ENCODE measurements at regions not wholly inside any gene's neighbourhood (a gene's known extent, or its start where the extent isn't known, plus 50 kb on each side); places are given as distances from the start of the nearest gene placed in this dataset.

DNA sequence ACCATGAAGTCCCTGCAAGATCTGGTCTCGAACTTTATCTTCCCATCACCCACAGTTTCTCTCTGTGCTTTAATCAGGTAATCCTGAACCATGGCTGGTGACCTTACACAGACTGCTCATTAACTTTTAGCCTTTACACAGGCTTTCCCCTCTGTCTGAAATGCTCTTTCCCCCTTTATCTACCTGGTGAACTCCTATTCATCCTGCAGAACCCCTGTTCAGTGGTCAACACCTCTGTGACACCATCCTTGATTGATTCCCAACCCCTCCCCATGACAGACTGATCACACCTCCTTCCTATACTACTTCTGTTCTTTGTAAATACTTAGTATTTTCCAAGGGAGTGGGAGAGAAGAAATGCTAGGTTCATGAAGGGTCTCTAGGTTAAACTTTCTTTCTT lies 254.0 kb downstream of the RPS24 start:
- Mint-ChIP-seq H3K27ac (no peak overlapping the region), H3K4me3 (no peak overlapping the region), H3K36me3 (no peaks in the 10 kb centered on the region), H3K4me1 (peaks cover 0 to 2% (median 0%) of the 10 kb centered on the region in 7 donors), H3K27me3 (peaks cover 0 to 9% (median 0%) of the 10 kb centered on the region in 5 donors), H3K9me3 (no peaks in the 10 kb centered on the region)
- H3K4me1 ChIP-seq (ENCODE audit: control insufficient read depth in 2 of 2, insufficient read depth in 2 of 2, low read length in 2 of 2), result no peaks in the 10 kb centered on the region
- ChIA-PET CTCF (no interaction called here), POLR2A (no interaction called here)
- H3K9me3 ChIP-seq (ENCODE audit: control insufficient read depth in 2 of 3, low read length in 3 of 3), result no peaks in the 10 kb centered on the region
- no peaks in the 10 kb centered on the region for H3K27me3 ChIP-seq (ENCODE audit: control insufficient read depth in 2 of 2, insufficient read depth in 2 of 2, low read length in 2 of 2)
- no peak overlapping the region for H3K27ac ChIP-seq (ENCODE audit: low read depth, low read length)
- intact Hi-C loops (cut with micrococcal nuclease), result no loop called here
- ATAC-seq (no peak), DNase-seq (no peak)
- H3K36me3 ChIP-seq (ENCODE audit: control insufficient read depth in 2 of 3, insufficient read depth in 3 of 3, low read length in 3 of 3), result no peaks in the 10 kb centered on the region
- H3K4me3 ChIP-seq (ENCODE audit: low read length), result no peak overlapping the region

DNA sequence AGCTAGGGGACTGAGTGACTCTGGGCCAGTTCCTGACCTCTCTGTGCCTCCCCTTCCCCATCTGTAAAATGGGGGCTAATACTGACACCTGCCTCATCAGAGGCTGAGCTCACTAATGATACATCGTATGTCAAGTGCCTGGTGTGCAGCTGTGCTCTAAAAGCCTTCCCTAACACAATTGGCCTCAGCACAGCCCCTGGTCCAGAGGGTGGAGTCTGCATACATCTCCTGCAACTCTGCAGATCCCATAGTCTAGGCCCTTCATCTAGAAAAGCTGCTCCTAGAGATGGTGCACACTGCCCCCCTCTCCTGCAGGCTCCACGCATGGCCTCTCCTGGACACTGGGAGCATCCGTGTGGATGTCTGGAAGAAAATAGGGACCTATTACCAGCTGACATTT lies 255.0 kb downstream of the RPS24 start:
- Mint-ChIP-seq H3K4me3 (no peak overlapping the region), H3K36me3 (no peaks in the 10 kb centered on the region)

DNA sequence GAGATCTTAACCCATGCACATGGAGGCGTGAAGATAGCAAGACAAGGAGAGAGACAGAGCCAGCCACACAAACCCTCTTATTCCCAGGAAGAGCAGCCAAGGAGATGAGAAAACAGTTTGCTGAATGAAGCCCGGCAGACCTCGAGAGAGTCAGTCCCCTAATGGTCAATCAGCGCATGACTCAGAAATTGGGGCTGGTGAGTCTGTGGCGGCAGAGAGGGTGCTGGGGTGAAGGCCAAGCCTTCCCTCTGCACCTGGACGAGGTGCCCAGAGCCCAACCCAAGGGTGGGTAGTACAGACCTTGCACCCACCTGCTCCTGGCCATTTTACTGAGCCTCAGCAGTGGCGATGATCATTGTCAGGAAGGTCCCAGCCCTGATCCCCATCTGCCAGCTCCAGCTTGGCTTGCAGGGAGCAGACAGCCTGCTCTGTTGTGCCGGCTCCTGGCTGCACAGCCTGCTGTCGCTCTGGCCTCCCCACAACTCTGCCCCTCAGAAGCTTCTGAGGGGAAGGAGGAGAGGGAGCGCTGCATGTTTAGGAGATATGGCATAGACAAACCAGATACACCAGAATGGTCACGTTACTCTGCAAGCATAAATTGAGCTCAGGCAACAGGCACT lies 256.6 kb downstream of the RPS24 start:
- CTCF ChIA-PET, result interaction anchor here (1.0 kb wide), 1 partner anchor 12 kb away, joined by 3 read pairs; no protein-coding TSS in a partner anchor
- no peak overlapping the region for H3K4me3 ChIP-seq (ENCODE audit: low read length)

More for the DNA sequence above, 255.0 kb downstream of the RPS24 start:
- Histone ChIP-seq H3K4me1 (ENCODE audit: control insufficient read depth in 2 of 2, insufficient read depth in 2 of 2, low read length in 2 of 2) (no peaks in the 10 kb centered on the region), H3K27me3 (ENCODE audit: control insufficient read depth in 2 of 2, insufficient read depth in 2 of 2, low read length in 2 of 2) (no peaks in the 10 kb centered on the region), H3K36me3 (ENCODE audit: control insufficient read depth in 2 of 3, insufficient read depth in 3 of 3, low read length in 3 of 3) (no peaks in the 10 kb centered on the region), H3K4me3 (ENCODE audit: low read length) (no peak overlapping the region), H3K9me3 (ENCODE audit: control insufficient read depth in 2 of 3, low read length in 3 of 3) (no peaks in the 10 kb centered on the region), H3K27ac (ENCODE audit: low read depth, low read length) (no peak overlapping the region)
- H3K4me1 Mint-ChIP-seq, result peaks cover 0 to 2% (median 0%) of the 10 kb centered on the region in 7 donors
- ATAC-seq (no peak), DNase-seq (no peak)
- no peak overlapping the region for H3K27ac Mint-ChIP-seq
- H3K27me3 Mint-ChIP-seq, result peaks cover 0 to 9% (median 0%) of the 10 kb centered on the region in 5 donors
- CTCF ChIA-PET, result no interaction called here
- POLR2A ChIA-PET, result no interaction called here
- intact Hi-C loops (cut with micrococcal nuclease), result no loop called here
- no peaks in the 10 kb centered on the region for H3K9me3 Mint-ChIP-seq

DNA sequence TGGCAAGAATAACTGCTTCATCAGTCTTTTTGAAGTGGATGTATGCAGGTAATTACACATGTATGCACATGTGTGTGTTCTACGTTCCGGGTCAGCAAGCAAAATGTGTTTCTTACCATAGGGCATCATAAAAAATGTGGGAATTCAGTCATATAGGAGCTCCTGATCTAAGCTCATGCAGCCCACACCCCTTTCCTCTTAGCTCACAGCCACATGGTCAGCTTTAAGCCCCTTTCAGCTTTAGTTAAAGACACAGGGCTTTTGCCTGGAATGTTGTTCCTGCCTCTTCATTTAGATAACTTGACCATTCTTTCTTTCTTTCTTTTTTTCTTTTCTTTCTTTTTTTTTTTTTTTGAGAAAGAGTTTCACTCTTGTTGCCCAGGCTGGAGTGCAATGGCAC lies 258.1 kb downstream of the RPS24 start:
- H3K27ac Mint-ChIP-seq, result no peak overlapping the region
- H3K4me1 Mint-ChIP-seq, result no peaks in the 10 kb centered on the region
- DNase-seq (no peak), ATAC-seq (no peak)
- Histone ChIP-seq H3K9me3 (ENCODE audit: control insufficient read depth in 2 of 3, low read length in 3 of 3) (no peaks in the 10 kb centered on the region), H3K27ac (ENCODE audit: low read depth, low read length) (no peak overlapping the region), H3K4me1 (ENCODE audit: control insufficient read depth in 2 of 2, insufficient read depth in 2 of 2, low read length in 2 of 2) (no peaks in the 10 kb centered on the region), H3K27me3 (ENCODE audit: control insufficient read depth in 2 of 2, insufficient read depth in 2 of 2, low read length in 2 of 2) (no peaks in the 10 kb centered on the region), H3K36me3 (ENCODE audit: control insufficient read depth in 2 of 3, insufficient read depth in 3 of 3, low read length in 3 of 3) (no peaks in the 10 kb centered on the region), H3K4me3 (ENCODE audit: low read length) (no peak overlapping the region)
- no peak overlapping the region for H3K4me3 Mint-ChIP-seq
- POLR2A ChIA-PET, result no interaction called here
- CTCF ChIA-PET, result no interaction called here
- H3K36me3 Mint-ChIP-seq, result no peaks in the 10 kb centered on the region
- no peaks in the 10 kb centered on the region for H3K9me3 Mint-ChIP-seq
- intact Hi-C loops (cut with micrococcal nuclease), result no loop called here
- H3K27me3 Mint-ChIP-seq, result peaks cover 0 to 6% (median 0%) of the 10 kb centered on the region in 5 donors

More for the DNA sequence above, 256.6 kb downstream of the RPS24 start:
- no peak for DNase-seq
- no peak overlapping the region for H3K27ac Mint-ChIP-seq
- no peak overlapping the region for H3K4me3 Mint-ChIP-seq
- H3K9me3 Mint-ChIP-seq, result no peaks in the 10 kb centered on the region
- intact Hi-C loops (cut with micrococcal nuclease), result no loop called here
- no peak for ATAC-seq
- no peaks in the 10 kb centered on the region for H3K4me1 ChIP-seq (ENCODE audit: control insufficient read depth in 2 of 2, insufficient read depth in 2 of 2, low read length in 2 of 2)
- no peaks in the 10 kb centered on the region for H3K9me3 ChIP-seq (ENCODE audit: control insufficient read depth in 2 of 3, low read length in 3 of 3)
- peaks cover 0 to 6% (median 0%) of the 10 kb centered on the region in 5 donors for H3K27me3 Mint-ChIP-seq
- no peaks in the 10 kb centered on the region for H3K36me3 Mint-ChIP-seq
- no peaks in the 10 kb centered on the region for H3K36me3 ChIP-seq (ENCODE audit: control insufficient read depth in 2 of 3, insufficient read depth in 3 of 3, low read length in 3 of 3)
- H3K27me3 ChIP-seq (ENCODE audit: control insufficient read depth in 2 of 2, insufficient read depth in 2 of 2, low read length in 2 of 2), result no peaks in the 10 kb centered on the region
- H3K27ac ChIP-seq (ENCODE audit: low read depth, low read length), result no peak overlapping the region
- POLR2A ChIA-PET, result no interaction called here
- no peaks in the 10 kb centered on the region for H3K4me1 Mint-ChIP-seq

GRCh38 chr10:78292250-78292981 lies 258.8 kb downstream of the RPS24 start:
- H3K9me3 ChIP-seq (ENCODE audit: control insufficient read depth in 2 of 3, low read length in 3 of 3), result no peaks in the 10 kb centered on the region
- no peaks in the 10 kb centered on the region for H3K36me3 ChIP-seq (ENCODE audit: control insufficient read depth in 2 of 3, insufficient read depth in 3 of 3, low read length in 3 of 3)
- CTCF ChIA-PET, result interaction anchor here (0.6 to 0.7 kb wide), 2 partner anchors 12 to 847 kb away, joined by 3 read pairs; no protein-coding TSS in a partner anchor
- H3K4me1 ChIP-seq (ENCODE audit: control insufficient read depth in 2 of 2, insufficient read depth in 2 of 2, low read length in 2 of 2), result no peaks in the 10 kb centered on the region
- DNase-seq (no peak), ATAC-seq (no peak)
- POLR2A ChIA-PET, result no interaction called here
- peaks cover 0 to 2% (median 0%) of the 10 kb centered on the region in 7 donors for H3K4me1 Mint-ChIP-seq
- intact Hi-C loops (cut with micrococcal nuclease), result no loop called here
- no peaks in the 10 kb centered on the region for H3K27me3 ChIP-seq (ENCODE audit: control insufficient read depth in 2 of 2, insufficient read depth in 2 of 2, low read length in 2 of 2)
- no peak overlapping the region for H3K27ac ChIP-seq (ENCODE audit: low read depth, low read length)
- no peak overlapping the region for H3K27ac Mint-ChIP-seq
- no peak overlapping the region for H3K4me3 ChIP-seq (ENCODE audit: low read length)
- H3K36me3 Mint-ChIP-seq, result no peaks in the 10 kb centered on the region
- peaks cover 0 to 6% (median 0%) of the 10 kb centered on the region in 5 donors for H3K27me3 Mint-ChIP-seq
- H3K4me3 Mint-ChIP-seq, result no peak overlapping the region
- H3K9me3 Mint-ChIP-seq, result no peaks in the 10 kb centered on the region

DNA sequence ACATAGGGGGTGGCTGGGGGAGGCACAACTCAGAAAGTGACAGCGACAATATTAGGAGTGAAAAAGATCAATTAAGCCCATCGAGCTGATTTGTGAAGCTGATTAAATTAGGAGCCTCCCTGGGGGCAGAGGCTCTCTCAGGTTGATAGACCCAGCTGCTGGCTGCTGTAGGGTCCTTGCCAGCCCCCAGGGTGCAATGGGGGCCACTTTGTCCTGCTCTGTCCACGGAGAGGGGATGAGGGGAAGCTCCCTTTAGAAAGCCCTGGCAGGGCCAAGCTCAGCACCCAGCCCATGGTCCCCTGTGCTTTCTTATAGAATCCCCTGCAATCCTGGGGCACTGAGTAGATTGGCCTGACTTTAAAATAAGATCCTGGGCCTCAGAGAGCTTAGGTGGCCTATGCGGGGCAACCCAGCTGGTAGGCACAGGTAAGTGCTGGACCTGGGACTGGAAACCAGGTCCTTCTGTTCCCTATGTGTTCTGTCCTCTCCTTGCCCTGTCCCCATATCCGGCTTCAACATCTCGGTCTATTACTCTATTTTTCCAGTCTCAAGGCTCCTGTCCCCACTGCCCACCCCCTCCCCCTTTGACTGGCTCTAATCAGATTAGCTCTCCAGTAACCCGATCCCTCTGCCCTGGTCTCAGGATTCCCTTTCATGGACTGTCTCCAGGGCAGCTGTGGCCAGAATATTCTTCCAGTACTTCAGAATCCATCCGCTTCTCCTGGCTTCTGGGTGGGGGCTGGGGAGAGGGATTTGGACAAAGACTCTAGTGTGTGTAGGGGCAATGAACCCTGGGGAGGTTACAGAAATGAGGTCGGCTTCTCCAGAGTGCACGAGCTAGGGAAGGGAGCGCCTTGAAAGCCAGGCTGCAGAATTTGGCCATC lies 259.6 kb downstream of the RPS24 start:
- no peaks in the 10 kb centered on the region for H3K36me3 Mint-ChIP-seq
- ChIA-PET POLR2A (interaction anchor here (0.8 kb wide), 1 partner anchor 9 kb away, joined by 3 read pairs; no protein-coding TSS in a partner anchor), CTCF (interaction anchor here (0.6 to 0.7 kb wide), 2 partner anchors 13 to 846 kb away, joined by 3 read pairs; no protein-coding TSS in a partner anchor)
- DNase-seq (no peak), ATAC-seq (no peak)
- no peaks in the 10 kb centered on the region for H3K4me1 ChIP-seq (ENCODE audit: control insufficient read depth in 2 of 2, insufficient read depth in 2 of 2, low read length in 2 of 2)
- H3K27me3 ChIP-seq (ENCODE audit: control insufficient read depth in 2 of 2, insufficient read depth in 2 of 2, low read length in 2 of 2), result no peaks in the 10 kb centered on the region
- intact Hi-C loops (cut with micrococcal nuclease), result no loop called here
- H3K9me3 Mint-ChIP-seq, result no peaks in the 10 kb centered on the region
- peaks cover 0 to 2% (median 0%) of the 10 kb centered on the region in 7 donors for H3K4me1 Mint-ChIP-seq
- H3K27ac ChIP-seq (ENCODE audit: low read depth, low read length), result no peak overlapping the region
- H3K9me3 ChIP-seq (ENCODE audit: control insufficient read depth in 2 of 3, low read length in 3 of 3), result no peaks in the 10 kb centered on the region
- H3K27ac Mint-ChIP-seq, result no peak overlapping the region
- H3K4me3 ChIP-seq (ENCODE audit: low read length), result no peak overlapping the region
- peaks cover 0 to 6% (median 0%) of the 10 kb centered on the region in 5 donors for H3K27me3 Mint-ChIP-seq
- no peak overlapping the region for H3K4me3 Mint-ChIP-seq
- H3K36me3 ChIP-seq (ENCODE audit: control insufficient read depth in 2 of 3, insufficient read depth in 3 of 3, low read length in 3 of 3), result no peaks in the 10 kb centered on the region

Measured in naive thymus-derived CD4-positive, alpha-beta T cell (primary cell).